IPS DF 6.9 (cell line): ENCODE measurements at regions not wholly inside any gene's neighbourhood (a gene's known extent, or its start where the extent isn't known, plus 50 kb on each side); places are given as distances from the start of the nearest gene placed in this dataset.

ENCODE experiments used
- DNase-seq: peaks from one replicate; pipeline ENCODE4 v3.0.0-alpha.2; 2013; ENCODE audit warnings: low read depth, low spot score
- H3K27ac ChIP-seq: one replicate; pipeline ENCODE4 v1.5.1; 2013; ENCODE audit warnings: low read length, control low read depth
- H3K27me3 ChIP-seq: 2 replicates; pipeline ENCODE4 v1.6.1; 2013; ENCODE audit warnings: mild to moderate bottlenecking, low read length; ENCODE audit not compliant: control insufficient read depth, insufficient read depth
- H3K36me3 ChIP-seq: 2 replicates; pipeline ENCODE4 v1.6.1; 2013; ENCODE audit warnings: low read length; ENCODE audit not compliant: control insufficient read depth, insufficient read depth
- H3K4me1 ChIP-seq: 2 replicates; pipeline ENCODE4 v1.6.1; 2013; ENCODE audit warnings: low read length; ENCODE audit not compliant: control insufficient read depth, insufficient read depth
- H3K4me3 ChIP-seq: 2 replicates; pipeline ENCODE4 v1.5.1; 2013; ENCODE audit warnings: mild to moderate bottlenecking, low read length
- H3K9me3 ChIP-seq: 2 replicates; pipeline ENCODE4 v1.6.1; 2013; ENCODE audit warnings: low read length, inconsistent platforms; ENCODE audit not compliant: control insufficient read depth, insufficient read depth
- WGBS: extraction: QIAGEN DNeasy Blood & Tissue Kit; methylation state at CpG from one replicate; pipeline ENCODE4 v1.1.7; 2013; ENCODE audit warnings: mixed read lengths, missing lambda C conversion rate; ENCODE audit not compliant: insufficient read length, insufficient coverage; 5-methylcytosine and 5-hydroxymethylcytosine counted together

GRCh38 chr3:110957247-110958025 is 114.2 kb upstream of the NECTIN3 start:
- H3K4me3 ChIP-seq = no peak overlapping the region
- H3K9me3 ChIP-seq = no peaks in the 10 kb centered on the region
- DNase-seq = no peak
- no peaks in the 10 kb centered on the region for H3K36me3 ChIP-seq
- no peaks in the 10 kb centered on the region for H3K4me1 ChIP-seq
- no peak overlapping the region for H3K27ac ChIP-seq
- WGBS = no CpG with 5 or more reads among the region's 1 CpG
- H3K27me3 ChIP-seq = no peaks in the 10 kb centered on the region

GRCh38 chr3:110958313-110959147 is 113.1 kb upstream of the NECTIN3 start:
- Histone ChIP-seq H3K9me3 (no peaks in the 10 kb centered on the region), H3K27ac (no peak overlapping the region), H3K4me3 (no peak overlapping the region), H3K4me1 (no peaks in the 10 kb centered on the region), H3K36me3 (no peaks in the 10 kb centered on the region), H3K27me3 (no peaks in the 10 kb centered on the region)
- no CpG with 5 or more reads among the region's 10 CpGs for WGBS
- DNase-seq = no peak

GRCh38 chr3:110965976-110966375 is 105.6 kb upstream of the NECTIN3 start:
- WGBS = no CpG with 5 or more reads among the region's 5 CpGs
- DNase-seq = no peak
- Histone ChIP-seq H3K36me3 (no peaks in the 10 kb centered on the region), H3K4me1 (no peaks in the 10 kb centered on the region), H3K9me3 (no peaks in the 10 kb centered on the region), H3K4me3 (no peak overlapping the region), H3K27ac (no peak overlapping the region), H3K27me3 (no peaks in the 10 kb centered on the region)

- WGBS = no CpG with 5 or more reads among the region's 3 CpGs
- Histone ChIP-seq H3K27ac (no peak overlapping the region), H3K4me3 (no peak overlapping the region)
Measured at GRCh38 chr3:110966966-110967663, 104.5 kb upstream of the NECTIN3 start.

GRCh38 chr3:110968076-110968475 is 103.5 kb upstream of the NECTIN3 start:
- H3K36me3 ChIP-seq = no peaks in the 10 kb centered on the region
- H3K27me3 ChIP-seq = no peaks in the 10 kb centered on the region
- no peaks in the 10 kb centered on the region for H3K4me1 ChIP-seq
- no peak overlapping the region for H3K27ac ChIP-seq
- H3K9me3 ChIP-seq = no peaks in the 10 kb centered on the region
- no peak for DNase-seq
- WGBS = no CpG with 5 or more reads among the region's 1 CpG
- H3K4me3 ChIP-seq = no peak overlapping the region

More at GRCh38 chr3:110966966-110967663, 104.5 kb upstream of the NECTIN3 start:
- Histone ChIP-seq H3K27me3 (no peaks in the 10 kb centered on the region), H3K9me3 (no peaks in the 10 kb centered on the region), H3K4me1 (no peaks in the 10 kb centered on the region), H3K36me3 (no peaks in the 10 kb centered on the region)
- no peak for DNase-seq

GRCh38 chr3:110969229-110970211 is 102.1 kb upstream of the NECTIN3 start:
- H3K4me1 ChIP-seq = no peaks in the 10 kb centered on the region
- H3K36me3 ChIP-seq = no peaks in the 10 kb centered on the region
- no peak overlapping the region for H3K27ac ChIP-seq
- no peaks in the 10 kb centered on the region for H3K9me3 ChIP-seq
- H3K4me3 ChIP-seq = no peak overlapping the region
- no peaks in the 10 kb centered on the region for H3K27me3 ChIP-seq
- DNase-seq = no peak
- no CpG with 5 or more reads among the region's 19 CpGs for WGBS

- no peak overlapping the region for H3K4me3 ChIP-seq
- no peak overlapping the region for H3K27ac ChIP-seq
- no peaks in the 10 kb centered on the region for H3K36me3 ChIP-seq
- WGBS = no CpG with 5 or more reads among the region's 9 CpGs
- DNase-seq = no peak
- no peaks in the 10 kb centered on the region for H3K9me3 ChIP-seq
- no peaks in the 10 kb centered on the region for H3K27me3 ChIP-seq
- H3K4me1 ChIP-seq = no peaks in the 10 kb centered on the region
Measured at GRCh38 chr3:110971010-110971601, 100.5 kb upstream of the NECTIN3 start.

- Histone ChIP-seq H3K27ac (no peak overlapping the region), H3K9me3 (no peaks in the 10 kb centered on the region), H3K36me3 (no peaks in the 10 kb centered on the region), H3K4me1 (no peaks in the 10 kb centered on the region), H3K4me3 (no peak overlapping the region), H3K27me3 (no peaks in the 10 kb centered on the region)
- WGBS = no CpG with 5 or more reads among the region's 2 CpGs
- no peak for DNase-seq
Measured at GRCh38 chr3:110973263-110973895, 98.2 kb upstream of the NECTIN3 start.

- no peak for DNase-seq
- no CpG with 5 or more reads among the region's 2 CpGs for WGBS
- no peak overlapping the region for H3K27ac ChIP-seq
- no peaks in the 10 kb centered on the region for H3K4me1 ChIP-seq
- no peak overlapping the region for H3K4me3 ChIP-seq
- H3K36me3 ChIP-seq = no peaks in the 10 kb centered on the region
- H3K27me3 ChIP-seq = no peaks in the 10 kb centered on the region
- no peaks in the 10 kb centered on the region for H3K9me3 ChIP-seq
Measured at GRCh38 chr3:110974902-110975301, 96.7 kb upstream of the NECTIN3 start.
